Ascending aorta (tissue), 2 donors: ENCODE measurements at regions not wholly inside any gene's neighbourhood (a gene's known extent, or its start where the extent isn't known, plus 50 kb on each side); places are given as distances from the start of the nearest gene placed in this dataset.

ENCODE experiments used
- DNase-seq, 2 donors: peaks; one replicate each; pipeline ENCODE4 v3.0.0-alpha.2; 2019; ENCODE audit warnings: low spot score in 2 of 2
- H3K27ac ChIP-seq, 2 donors: fragments of 200-600 bp; sonication (generic); one replicate each; pipeline ENCODE4 v1.5.1; 2016 to 2017; ENCODE audit warnings: mild to moderate bottlenecking in 1 of 2
- H3K27me3 ChIP-seq: fragments of 200-600 bp; sonication (generic); one replicate; pipeline ENCODE4 v1.5.1; 2017
- H3K36me3 ChIP-seq, 2 donors: fragments of 200-600 bp; sonication (generic); one replicate each; pipeline ENCODE4 v1.5.1; 2016
- H3K4me1 ChIP-seq, 2 donors: fragments of 200-600 bp; sonication (generic); one replicate each; pipeline ENCODE4 v1.5.1; 2016 to 2017; ENCODE audit warnings: mild to moderate bottlenecking in 1 of 2
- H3K4me3 ChIP-seq, 2 donors: fragments of 200-600 bp; sonication (generic); one replicate each; pipeline ENCODE4 v1.5.1; 2016 to 2017; ENCODE audit warnings: mild to moderate bottlenecking in 1 of 2
- H3K9me3 ChIP-seq, 2 donors: fragments of 200-600 bp; sonication (generic); one replicate each; pipeline ENCODE4 v1.5.1; 2016
- CTCF ChIP-seq, 3 experiments: fragments of 200-600 bp in 2 of 3; fragments of 450-650 bp in 1 of 3; sonication (generic) in 2 of 3; IDR thresholded peaks; one replicate each; pipeline ENCODE4 v1.5.1; 2016 to 2019; ENCODE audit warnings: antibody characterized with exemption in 3 of 3, mild to moderate bottlenecking in 1 of 3, moderate library complexity in 1 of 3
- intact Hi-C: fragments of 100-400 bp; cut with DNase I; formaldehyde crosslinking; loops from one replicate; pipeline ENCODE4 v1.15.1; 2023

GRCh38 chr14:30330033-30330432 lies 228.9 kb upstream of the G2E3 start:
- Histone ChIP-seq H3K4me3 (no peak overlapping the region), H3K4me1 (no peaks in the 10 kb centered on the region), H3K36me3 (no peaks in the 10 kb centered on the region), H3K27ac (no peak overlapping the region), H3K9me3 (no peaks in the 10 kb centered on the region), H3K27me3 (no peaks in the 10 kb centered on the region)
- TF ChIP-seq CTCF (IDR thresholded peaks at IDR 0.05), result no peak
- intact Hi-C loops, result no loop called here
- DNase-seq, result no peak

GRCh38 chr14:30330445-30330844 lies 228.5 kb upstream of the G2E3 start:
- Histone ChIP-seq H3K9me3 (no peaks in the 10 kb centered on the region), H3K36me3 (no peaks in the 10 kb centered on the region), H3K4me3 (no peak overlapping the region), H3K27ac (no peak overlapping the region), H3K4me1 (no peaks in the 10 kb centered on the region), H3K27me3 (no peaks in the 10 kb centered on the region)
- intact Hi-C loops, result no loop called here
- TF ChIP-seq CTCF (IDR thresholded peaks at IDR 0.05), result no peak
- no peak for DNase-seq

- no peak overlapping the region for H3K27ac ChIP-seq
- H3K9me3 ChIP-seq, result no peaks in the 10 kb centered on the region
- intact Hi-C loops, result no loop called here
Observed at GRCh38 chr14:30331030-30331429, 227.9 kb upstream of the G2E3 start.

GRCh38 chr14:30332374-30332773 lies 226.6 kb upstream of the G2E3 start:
- Histone ChIP-seq H3K4me1 (no peaks in the 10 kb centered on the region), H3K36me3 (no peaks in the 10 kb centered on the region), H3K4me3 (no peak overlapping the region), H3K9me3 (no peaks in the 10 kb centered on the region), H3K27me3 (no peaks in the 10 kb centered on the region), H3K27ac (no peak overlapping the region)
- no peak for TF ChIP-seq CTCF (IDR thresholded peaks at IDR 0.05)
- DNase-seq, result no peak
- intact Hi-C loops, result no loop called here

More at GRCh38 chr14:30331030-30331429, 227.9 kb upstream of the G2E3 start:
- no peaks in the 10 kb centered on the region for H3K36me3 ChIP-seq
- TF ChIP-seq CTCF (IDR thresholded peaks at IDR 0.05), result no peak
- H3K4me3 ChIP-seq, result no peak overlapping the region
- H3K27me3 ChIP-seq, result no peaks in the 10 kb centered on the region
- DNase-seq, result no peak
- no peaks in the 10 kb centered on the region for H3K4me1 ChIP-seq

GRCh38 chr14:30333934-30334333 lies 225.0 kb upstream of the G2E3 start:
- Histone ChIP-seq H3K4me3 (no peak overlapping the region), H3K27ac (no peak overlapping the region), H3K4me1 (no peaks in the 10 kb centered on the region), H3K36me3 (no peaks in the 10 kb centered on the region), H3K27me3 (no peaks in the 10 kb centered on the region), H3K9me3 (no peaks in the 10 kb centered on the region)
- no peak for TF ChIP-seq CTCF (IDR thresholded peaks at IDR 0.05)
- no peak for DNase-seq
- intact Hi-C loops, result no loop called here

- Histone ChIP-seq H3K36me3 (no peaks in the 10 kb centered on the region), H3K27ac (no peak overlapping the region), H3K4me3 (no peak overlapping the region), H3K27me3 (no peaks in the 10 kb centered on the region), H3K9me3 (no peaks in the 10 kb centered on the region), H3K4me1 (no peaks in the 10 kb centered on the region)
- no peak for TF ChIP-seq CTCF (IDR thresholded peaks at IDR 0.05)
- no peak for DNase-seq
- intact Hi-C loops, result no loop called here
Observed at GRCh38 chr14:30337456-30337855, 221.5 kb upstream of the G2E3 start.
